Renal cortical epithelial cell (primary cell): ENCODE measurements at regions not wholly inside any gene's neighbourhood (a gene's known extent, or its start where the extent isn't known, plus 50 kb on each side); places are given as distances from the start of the nearest gene placed in this dataset.

Experiments used
- DNase-seq: peaks from one replicate; pipeline ENCODE4 v3.0.0-alpha.2; 2011; ENCODE audit warnings: low read depth

DNA sequence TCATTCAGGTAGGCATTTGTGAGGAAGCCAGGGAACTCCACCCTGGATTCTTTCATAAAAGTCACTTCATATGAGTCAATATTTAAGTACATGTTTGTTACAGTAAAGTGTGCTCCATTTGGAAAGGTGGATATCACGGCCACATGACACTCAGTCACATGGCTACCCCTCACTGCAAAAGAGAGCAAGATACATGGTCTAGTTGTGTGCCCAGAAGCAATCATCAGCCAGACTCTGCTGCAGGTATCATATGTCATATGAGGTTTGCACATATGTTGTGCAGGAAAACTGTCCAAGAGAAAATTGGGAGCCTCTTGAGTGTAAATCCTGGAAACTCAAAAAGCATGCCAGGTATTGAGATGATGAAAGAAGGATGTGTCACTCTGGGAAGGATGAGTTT lies 55.0 kb upstream of the NMNAT3 start:
- no peak for DNase-seq

DNA sequence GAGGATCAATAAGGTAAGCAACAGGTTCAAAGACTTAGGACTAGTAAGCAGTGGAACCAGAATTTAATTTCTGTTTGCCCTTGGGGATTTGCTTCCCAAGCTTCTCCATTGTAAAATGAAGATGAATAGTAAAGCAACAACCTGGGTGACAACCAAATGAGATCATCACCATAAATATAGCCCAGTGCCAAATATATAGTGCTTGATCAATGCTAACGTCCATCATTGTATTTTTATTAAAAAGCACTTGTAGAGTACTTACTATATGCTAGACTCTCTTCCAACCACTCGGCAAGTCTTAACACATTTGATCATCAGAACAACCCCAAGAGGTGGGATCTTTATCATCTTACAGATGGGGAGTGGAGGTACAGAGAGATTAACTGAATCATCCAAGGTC lies 51.5 kb upstream of the NMNAT3 start:
- no peak for DNase-seq

DNA sequence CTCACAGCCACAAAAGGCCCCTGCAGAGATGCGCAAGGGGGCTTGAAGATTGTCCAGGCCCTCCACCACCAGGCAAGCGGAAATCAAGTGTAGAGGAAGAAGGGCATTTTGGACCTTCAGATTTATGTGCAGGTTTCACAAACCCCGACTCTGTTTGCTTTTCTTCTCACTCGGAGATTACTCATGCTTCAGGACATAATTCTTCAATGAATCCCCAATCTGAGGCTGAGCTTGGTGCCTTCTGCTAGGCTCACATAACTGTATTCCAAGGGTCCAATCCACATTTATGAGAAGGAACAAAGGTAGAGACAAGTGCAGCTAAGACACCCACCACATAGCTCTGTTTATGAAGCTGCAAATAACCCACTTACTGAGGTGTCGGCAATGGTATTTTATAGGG lies 50.6 kb upstream of the NMNAT3 start:
- no peak for DNase-seq
